HEK293 (cell line): ENCODE measurements at regions not wholly inside any gene's neighbourhood (a gene's known extent, or its start where the extent isn't known, plus 50 kb on each side); places are given as distances from the start of the nearest gene placed in this dataset.

Experiments
- KLF10 ChIP-seq: fragments of 450-650 bp; IDR thresholded peaks from 2 replicates; pipeline ENCODE4 v1.5.1; 2018; ENCODE audit warnings: missing biosample characterization, mild to moderate bottlenecking, missing genetic modification characterization
- OVOL3 ChIP-seq: fragments of 450-650 bp; formaldehyde crosslinking; IDR thresholded peaks from 2 replicates; pipeline ENCODE4 v1.5.1; 2016; ENCODE audit warnings: missing biosample characterization, missing genetic modification characterization
- ZNF311 ChIP-seq: fragments of 450-650 bp; formaldehyde crosslinking; IDR thresholded peaks from 2 replicates; pipeline ENCODE4 v1.5.1; 2017; ENCODE audit warnings: missing biosample characterization, missing genetic modification characterization, borderline replicate concordance
- ZNF433 ChIP-seq: fragments of 450-650 bp; formaldehyde crosslinking; IDR thresholded peaks from 2 replicates; pipeline ENCODE4 v1.5.1; 2016; ENCODE audit warnings: missing biosample characterization, missing genetic modification characterization, low read depth
- ZNF510 ChIP-seq: fragments of 450-650 bp; formaldehyde crosslinking; IDR thresholded peaks from 2 replicates; pipeline ENCODE4 v1.5.1; 2018; ENCODE audit warnings: mild to moderate bottlenecking, missing genetic modification characterization, missing biosample characterization; ENCODE audit not compliant: insufficient replicate concordance
- ZNF521 ChIP-seq: fragments of 450-650 bp; formaldehyde crosslinking; IDR thresholded peaks from 2 replicates; pipeline ENCODE4 v1.5.1; 2017; ENCODE audit warnings: missing biosample characterization, mild to moderate bottlenecking, missing genetic modification characterization
- ZNF747 ChIP-seq: fragments of 450-650 bp; formaldehyde crosslinking; IDR thresholded peaks from 2 replicates; pipeline ENCODE4 v1.5.1; 2016; ENCODE audit warnings: missing biosample characterization, missing genetic modification characterization
- TF ChIP-seq, protein P1 (sequence below): fragments of 450-650 bp; formaldehyde crosslinking; IDR thresholded peaks from 2 replicates; pipeline ENCODE4 v1.5.1; 2016; ENCODE audit warnings: missing biosample characterization, missing genetic modification characterization
- TF ChIP-seq, protein P2 (sequence below): fragments of 450-650 bp; formaldehyde crosslinking; IDR thresholded peaks from 2 replicates; pipeline ENCODE4 v1.5.1; 2016; ENCODE audit warnings: missing biosample characterization, missing genetic modification characterization
- TF ChIP-seq, protein P3 (sequence below): fragments of 450-650 bp; IDR thresholded peaks from 2 replicates; pipeline ENCODE4 v1.5.1; 2018; ENCODE audit warnings: missing biosample characterization, mild to moderate bottlenecking, missing genetic modification characterization
- TF ChIP-seq, protein P4 (sequence below): fragments of 450-650 bp; formaldehyde crosslinking; IDR thresholded peaks from 2 replicates; pipeline ENCODE4 v1.5.1; 2016; ENCODE audit warnings: missing biosample characterization, missing genetic modification characterization

DNA sequence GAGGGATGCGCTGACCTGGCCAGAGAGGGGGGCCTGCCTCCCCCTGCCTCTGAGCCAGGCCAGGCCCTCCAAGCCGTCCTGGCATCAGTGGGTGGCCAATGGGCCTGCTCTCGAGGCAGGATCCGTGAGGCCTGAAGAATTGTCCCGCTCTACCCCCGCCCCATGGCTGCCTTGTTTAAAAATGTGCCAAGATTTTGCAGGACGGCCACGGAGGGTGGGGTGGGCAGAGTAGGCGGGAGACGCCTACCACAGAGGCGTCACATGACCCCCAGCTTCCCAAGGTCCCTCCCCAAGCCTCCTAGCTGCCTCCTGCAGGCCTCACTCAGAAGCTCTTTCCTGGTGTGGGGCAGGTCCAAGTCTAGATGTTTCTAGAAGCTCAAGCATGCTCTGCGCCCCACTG is 69.5 kb downstream of the ENGASE start:
- TF ChIP-seq, protein P1, sequence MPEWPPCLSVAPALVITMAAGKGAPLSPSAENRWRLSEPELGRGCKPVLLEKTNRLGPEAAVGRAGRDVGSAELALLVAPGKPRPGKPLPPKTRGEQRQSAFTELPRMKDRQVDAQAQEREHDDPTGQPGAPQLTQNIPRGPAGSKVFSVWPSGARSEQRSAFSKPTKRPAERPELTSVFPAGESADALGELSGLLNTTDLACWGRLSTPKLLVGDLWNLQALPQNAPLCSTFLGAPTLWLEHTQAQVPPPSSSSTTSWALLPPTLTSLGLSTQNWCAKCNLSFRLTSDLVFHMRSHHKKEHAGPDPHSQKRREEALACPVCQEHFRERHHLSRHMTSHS (tag by site-specific recombination) = no peak
- TF ChIP-seq KLF10 (tag by site-specific recombination) (no peak), ZNF521 (tag by site-specific recombination) (no peak), ZNF311 (tag by site-specific recombination) (no peak), ZNF510 (tag by site-specific recombination) (no peak), ZNF747 (tag by site-specific recombination) (no peak), ZNF433 (no peak), OVOL3 (no peak)
- TF ChIP-seq, protein P2, sequence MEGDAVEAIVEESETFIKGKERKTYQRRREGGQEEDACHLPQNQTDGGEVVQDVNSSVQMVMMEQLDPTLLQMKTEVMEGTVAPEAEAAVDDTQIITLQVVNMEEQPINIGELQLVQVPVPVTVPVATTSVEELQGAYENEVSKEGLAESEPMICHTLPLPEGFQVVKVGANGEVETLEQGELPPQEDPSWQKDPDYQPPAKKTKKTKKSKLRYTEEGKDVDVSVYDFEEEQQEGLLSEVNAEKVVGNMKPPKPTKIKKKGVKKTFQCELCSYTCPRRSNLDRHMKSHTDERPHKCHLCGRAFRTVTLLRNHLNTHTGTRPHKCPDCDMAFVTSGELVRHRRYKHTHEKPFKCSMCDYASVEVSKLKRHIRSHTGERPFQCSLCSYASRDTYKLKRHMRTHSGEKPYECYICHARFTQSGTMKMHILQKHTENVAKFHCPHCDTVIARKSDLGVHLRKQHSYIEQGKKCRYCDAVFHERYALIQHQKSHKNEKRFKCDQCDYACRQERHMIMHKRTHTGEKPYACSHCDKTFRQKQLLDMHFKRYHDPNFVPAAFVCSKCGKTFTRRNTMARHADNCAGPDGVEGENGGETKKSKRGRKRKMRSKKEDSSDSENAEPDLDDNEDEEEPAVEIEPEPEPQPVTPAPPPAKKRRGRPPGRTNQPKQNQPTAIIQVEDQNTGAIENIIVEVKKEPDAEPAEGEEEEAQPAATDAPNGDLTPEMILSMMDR (tag by site-specific recombination) = no peak
- TF ChIP-seq, protein P3, sequence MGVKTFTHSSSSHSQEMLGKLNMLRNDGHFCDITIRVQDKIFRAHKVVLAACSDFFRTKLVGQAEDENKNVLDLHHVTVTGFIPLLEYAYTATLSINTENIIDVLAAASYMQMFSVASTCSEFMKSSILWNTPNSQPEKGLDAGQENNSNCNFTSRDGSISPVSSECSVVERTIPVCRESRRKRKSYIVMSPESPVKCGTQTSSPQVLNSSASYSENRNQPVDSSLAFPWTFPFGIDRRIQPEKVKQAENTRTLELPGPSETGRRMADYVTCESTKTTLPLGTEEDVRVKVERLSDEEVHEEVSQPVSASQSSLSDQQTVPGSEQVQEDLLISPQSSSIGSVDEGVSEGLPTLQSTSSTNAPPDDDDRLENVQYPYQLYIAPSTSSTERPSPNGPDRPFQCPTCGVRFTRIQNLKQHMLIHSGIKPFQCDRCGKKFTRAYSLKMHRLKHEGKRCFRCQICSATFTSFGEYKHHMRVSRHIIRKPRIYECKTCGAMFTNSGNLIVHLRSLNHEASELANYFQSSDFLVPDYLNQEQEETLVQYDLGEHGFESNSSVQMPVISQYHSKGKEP (tag by site-specific recombination) = no peak
- TF ChIP-seq, protein P4, sequence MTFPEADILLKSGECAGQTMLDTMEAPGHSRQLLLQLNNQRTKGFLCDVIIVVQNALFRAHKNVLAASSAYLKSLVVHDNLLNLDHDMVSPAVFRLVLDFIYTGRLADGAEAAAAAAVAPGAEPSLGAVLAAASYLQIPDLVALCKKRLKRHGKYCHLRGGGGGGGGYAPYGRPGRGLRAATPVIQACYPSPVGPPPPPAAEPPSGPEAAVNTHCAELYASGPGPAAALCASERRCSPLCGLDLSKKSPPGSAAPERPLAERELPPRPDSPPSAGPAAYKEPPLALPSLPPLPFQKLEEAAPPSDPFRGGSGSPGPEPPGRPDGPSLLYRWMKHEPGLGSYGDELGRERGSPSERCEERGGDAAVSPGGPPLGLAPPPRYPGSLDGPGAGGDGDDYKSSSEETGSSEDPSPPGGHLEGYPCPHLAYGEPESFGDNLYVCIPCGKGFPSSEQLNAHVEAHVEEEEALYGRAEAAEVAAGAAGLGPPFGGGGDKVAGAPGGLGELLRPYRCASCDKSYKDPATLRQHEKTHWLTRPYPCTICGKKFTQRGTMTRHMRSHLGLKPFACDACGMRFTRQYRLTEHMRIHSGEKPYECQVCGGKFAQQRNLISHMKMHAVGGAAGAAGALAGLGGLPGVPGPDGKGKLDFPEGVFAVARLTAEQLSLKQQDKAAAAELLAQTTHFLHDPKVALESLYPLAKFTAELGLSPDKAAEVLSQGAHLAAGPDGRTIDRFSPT = no peak
